ENCODE measurements at regions not wholly inside any gene's neighbourhood (a gene's known extent, or its start where the extent isn't known, plus 50 kb on each side); places are given as distances from the start of the nearest gene placed in this dataset.
"Not testable (repeated sequence)": the region's sequence is repeated elsewhere in the genome, so short reads cannot be mapped to it uniquely, and the experiment has no call there.

GRCh38 chr4:141870152-141870551, 233.8 kb downstream of the IL15 start:
- Histone ChIP-seq H3K9ac (ENCODE audit: low read length) (no peak overlapping the region), H3K79me2 (ENCODE audit: control insufficient read depth, insufficient read depth, low read length) (no peaks in the 10 kb centered on the region), H2AFZ (ENCODE audit: insufficient read depth, low read depth, low read length, poor library complexity, severe bottlenecking) (no peak overlapping the region), H3K4me2 (replicated peaks; ENCODE audit: low read depth, low read length, poor library complexity, severe bottlenecking) (no peak overlapping the region), H3K36me3 (replicated peaks in 1 of 2; ENCODE audit: control extremely low read depth in 1 of 2, control insufficient read depth in 1 of 2, extremely low read depth in 1 of 2, insufficient read depth in 2 of 2, low read length in 1 of 2) (no peaks in the 10 kb centered on the region), H3K27me3 (replicated peaks in 1 of 4; ENCODE audit: control extremely low read depth in 1 of 4, control insufficient read depth in 3 of 4, insufficient read depth in 4 of 4, low read length in 3 of 4) (no peaks in the 10 kb centered on the region), H3K9me3 (ENCODE audit: control extremely low read depth in 1 of 3, control insufficient read depth in 2 of 3, insufficient read depth in 1 of 3, low read length in 2 of 3) (peaks cover 0 to 6% (median 0%) of the 10 kb centered on the region in 3 donors), H4K20me1 (ENCODE audit: control insufficient read depth, insufficient read depth, low read length, poor library complexity, severe bottlenecking) (no peaks in the 10 kb centered on the region), H3K4me1 (ENCODE audit: control insufficient read depth in 2 of 2, insufficient read depth in 2 of 2, low read length in 2 of 2) (no peaks in the 10 kb centered on the region), H3K4me3 (ENCODE audit: control extremely low read depth in 1 of 5, extremely low read depth in 1 of 5, insufficient read depth in 1 of 5, low read depth in 2 of 5, low read length in 4 of 5) (no peak overlapping the region), H3K27ac (ENCODE audit: low read length in 2 of 2) (no peak overlapping the region)
- CTCF ChIA-PET = no interaction called here
- DNase-seq = no peak
- TF ChIP-seq CTCF (IDR thresholded peaks at IDR 0.05) (no peak), EZH2 (IDR thresholded peaks at IDR 0.05; ENCODE audit: borderline replicate concordance, insufficient read depth, low read depth, low read length, poor library complexity, severe bottlenecking) (no peak)
- intact Hi-C loops (cut with micrococcal nuclease) = no loop called here
- Mint-ChIP-seq H3K4me1 (no peaks in the 10 kb centered on the region), H3K27me3 (no peaks in the 10 kb centered on the region), H3K9me3 (ENCODE audit: insufficient read depth) (no peaks in the 10 kb centered on the region), H3K4me3 (no peak overlapping the region), H3K27ac (no peak overlapping the region)
- POLR2A ChIA-PET = no interaction called here
- WGBS (ENCODE audit: insufficient coverage) = no CpG with 5 or more reads among the region's 1 CpG
- no peak for ATAC-seq (ENCODE audit: low read depth)

- H3K27me3 ChIP-seq (replicated peaks in 1 of 4; ENCODE audit: control extremely low read depth in 1 of 4, control insufficient read depth in 3 of 4, insufficient read depth in 4 of 4, low read length in 3 of 4) = no peaks in the 10 kb centered on the region
- 50% methylated on average over 2 of the region's 4 CpGs for WGBS (ENCODE audit: insufficient coverage)
- no peak overlapping the region for H3K4me3 ChIP-seq (ENCODE audit: control extremely low read depth in 1 of 5, extremely low read depth in 1 of 5, insufficient read depth in 1 of 5, low read depth in 2 of 5, low read length in 4 of 5)
- no peak overlapping the region for H3K27ac Mint-ChIP-seq
- H3K27me3 Mint-ChIP-seq = no peaks in the 10 kb centered on the region
- no peak overlapping the region for H2AFZ ChIP-seq (ENCODE audit: insufficient read depth, low read depth, low read length, poor library complexity, severe bottlenecking)
- H3K4me1 ChIP-seq (ENCODE audit: control insufficient read depth in 2 of 2, insufficient read depth in 2 of 2, low read length in 2 of 2) = no peaks in the 10 kb centered on the region
- peaks cover 4% of the 10 kb centered on the region for H3K9me3 Mint-ChIP-seq (ENCODE audit: insufficient read depth)
- H3K4me3 Mint-ChIP-seq = no peak overlapping the region
- H3K9ac ChIP-seq (ENCODE audit: low read length) = no peak overlapping the region
- no peaks in the 10 kb centered on the region for H3K36me3 ChIP-seq (replicated peaks in 1 of 2; ENCODE audit: control extremely low read depth in 1 of 2, control insufficient read depth in 1 of 2, extremely low read depth in 1 of 2, insufficient read depth in 2 of 2, low read length in 1 of 2)
- no peak overlapping the region for H3K27ac ChIP-seq (ENCODE audit: low read length in 2 of 2)
- H3K4me1 Mint-ChIP-seq = no peaks in the 10 kb centered on the region
- POLR2A ChIA-PET = no interaction called here
- H3K9me3 ChIP-seq (ENCODE audit: control extremely low read depth in 1 of 3, control insufficient read depth in 2 of 3, insufficient read depth in 1 of 3, low read length in 2 of 3) = peaks cover 0 to 6% (median 0%) of the 10 kb centered on the region in 3 donors
- intact Hi-C loops (cut with micrococcal nuclease) = no loop called here
- H3K79me2 ChIP-seq (ENCODE audit: control insufficient read depth, insufficient read depth, low read length) = no peaks in the 10 kb centered on the region
- H4K20me1 ChIP-seq (ENCODE audit: control insufficient read depth, insufficient read depth, low read length, poor library complexity, severe bottlenecking) = no peaks in the 10 kb centered on the region
- CTCF ChIA-PET = no interaction called here
- ATAC-seq (ENCODE audit: low read depth) (no peak), DNase-seq (no peak)
- H3K4me2 ChIP-seq (replicated peaks; ENCODE audit: low read depth, low read length, poor library complexity, severe bottlenecking) = no peak overlapping the region
- TF ChIP-seq CTCF (IDR thresholded peaks at IDR 0.05) (no peak), EZH2 (IDR thresholded peaks at IDR 0.05; ENCODE audit: borderline replicate concordance, insufficient read depth, low read depth, low read length, poor library complexity, severe bottlenecking) (no peak)
These were observed 234.8 kb downstream of the IL15 start for GRCh38 chr4:141871086-141871770.

GRCh38 chr4:141882650-141883049, 246.3 kb downstream of the IL15 start:
- H3K9ac ChIP-seq (ENCODE audit: low read length); H3K79me2 ChIP-seq (ENCODE audit: control insufficient read depth, insufficient read depth, low read length); H3K4me3 Mint-ChIP-seq; POLR2A ChIA-PET; H3K4me2 ChIP-seq (replicated peaks; ENCODE audit: low read depth, low read length, poor library complexity, severe bottlenecking); H3K27ac Mint-ChIP-seq; H3K27me3 Mint-ChIP-seq; H3K27me3 ChIP-seq (replicated peaks in 1 of 4; ENCODE audit: control extremely low read depth in 1 of 4, control insufficient read depth in 3 of 4, insufficient read depth in 4 of 4, low read length in 3 of 4); H3K36me3 ChIP-seq (replicated peaks in 1 of 2; ENCODE audit: control extremely low read depth in 1 of 2, control insufficient read depth in 1 of 2, extremely low read depth in 1 of 2, insufficient read depth in 2 of 2, low read length in 1 of 2); DNase-seq; H3K4me3 ChIP-seq (ENCODE audit: control extremely low read depth in 1 of 5, extremely low read depth in 1 of 5, insufficient read depth in 1 of 5, low read depth in 2 of 5, low read length in 4 of 5); H3K4me1 Mint-ChIP-seq; H4K20me1 ChIP-seq (ENCODE audit: control insufficient read depth, insufficient read depth, low read length, poor library complexity, severe bottlenecking); ATAC-seq (ENCODE audit: low read depth); H2AFZ ChIP-seq (ENCODE audit: insufficient read depth, low read depth, low read length, poor library complexity, severe bottlenecking); H3K27ac ChIP-seq (ENCODE audit: low read length in 2 of 2); H3K9me3 Mint-ChIP-seq (ENCODE audit: insufficient read depth); H3K4me1 ChIP-seq (ENCODE audit: control insufficient read depth in 2 of 2, insufficient read depth in 2 of 2, low read length in 2 of 2); H3K9me3 ChIP-seq (ENCODE audit: control extremely low read depth in 1 of 3, control insufficient read depth in 2 of 3, insufficient read depth in 1 of 3, low read length in 2 of 3); intact Hi-C loops (cut with micrococcal nuclease); CTCF ChIA-PET: not testable (repeated sequence)
- no CpG with 5 or more reads among the region's 12 CpGs for WGBS (ENCODE audit: insufficient coverage)
